PFSK-1 (cell line): ENCODE measurements at regions not wholly inside any gene's neighbourhood (a gene's known extent, or its start where the extent isn't known, plus 50 kb on each side); places are given as distances from the start of the nearest gene placed in this dataset.

Source experiments
- FOXP2 ChIP-seq: optimal IDR thresholded peaks from 2 replicates; pipeline ENCODE3; 2011; ENCODE audit warnings: borderline replicate concordance, control low read depth, inconsistent platforms; ENCODE audit not compliant: insufficient read depth; ENCODE audit errors: extremely low read length, extremely low read depth
- POLR2AphosphoS5 ChIP-seq: IDR thresholded peaks from 2 replicates; pipeline ENCODE4 v1.6.1; 2012; ENCODE audit warnings: low read depth, mild to moderate bottlenecking, control low read depth, low read length, moderate library complexity
- SIN3A ChIP-seq: IDR thresholded peaks from 2 replicates; pipeline ENCODE4 v1.6.1; 2012; ENCODE audit warnings: mild to moderate bottlenecking, low read length, moderate library complexity, borderline replicate concordance; ENCODE audit not compliant: insufficient read depth
- TAF1 ChIP-seq: IDR thresholded peaks from 2 replicates; pipeline ENCODE4 v1.6.1; 2012; ENCODE audit warnings: low read length, control low read depth, borderline replicate concordance; ENCODE audit not compliant: insufficient read depth
- TF ChIP-seq, protein P1 (sequence below), 2 experiments: IDR thresholded peaks; 2 replicates each; pipeline versions ENCODE4 v1.6.1 to v1.8.0; 2011 to 2012; ENCODE audit warnings: low read depth in 2 of 2, low read length in 2 of 2, control low read depth in 1 of 2, inconsistent platforms in 1 of 2, mild to moderate bottlenecking in 1 of 2, moderate library complexity in 1 of 2; ENCODE audit not compliant: insufficient read depth in 1 of 2

DNA sequence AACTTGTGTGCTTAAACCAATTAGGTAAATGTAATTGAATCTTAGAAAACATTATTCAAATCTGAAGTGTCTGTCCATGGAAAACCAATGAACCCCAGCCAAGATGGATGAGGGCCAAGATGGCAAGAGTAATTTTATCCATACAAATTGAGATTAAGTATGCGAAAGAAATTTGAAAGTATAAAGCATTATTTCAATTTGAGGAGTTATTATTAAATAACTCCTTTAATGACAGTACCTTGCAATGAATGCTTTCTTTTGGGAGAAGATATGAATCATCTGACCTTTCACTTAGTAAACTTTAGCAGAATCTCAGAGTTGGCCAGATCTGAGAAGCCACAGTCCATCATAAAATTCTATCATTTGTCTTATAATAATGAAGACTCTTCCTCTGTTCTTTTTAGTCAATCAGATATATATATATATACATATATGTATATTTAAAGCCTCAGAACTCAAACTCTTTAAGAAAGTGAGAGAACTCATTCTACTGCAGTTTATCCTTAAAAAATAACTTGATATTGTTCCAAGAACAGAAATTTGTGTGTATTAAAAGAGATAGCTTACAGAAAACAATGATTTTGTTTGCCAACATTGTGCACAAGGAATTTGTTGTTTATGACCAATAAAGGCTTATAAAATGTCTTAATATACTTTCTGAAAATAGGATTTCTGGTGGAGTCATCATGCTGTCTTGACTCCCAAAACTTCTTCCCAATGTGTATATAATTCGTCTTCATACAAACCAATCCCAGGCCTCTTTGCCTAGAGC is 434.8 kb upstream of the THBS1 start:
- no peak for TF ChIP-seq FOXP2

DNA sequence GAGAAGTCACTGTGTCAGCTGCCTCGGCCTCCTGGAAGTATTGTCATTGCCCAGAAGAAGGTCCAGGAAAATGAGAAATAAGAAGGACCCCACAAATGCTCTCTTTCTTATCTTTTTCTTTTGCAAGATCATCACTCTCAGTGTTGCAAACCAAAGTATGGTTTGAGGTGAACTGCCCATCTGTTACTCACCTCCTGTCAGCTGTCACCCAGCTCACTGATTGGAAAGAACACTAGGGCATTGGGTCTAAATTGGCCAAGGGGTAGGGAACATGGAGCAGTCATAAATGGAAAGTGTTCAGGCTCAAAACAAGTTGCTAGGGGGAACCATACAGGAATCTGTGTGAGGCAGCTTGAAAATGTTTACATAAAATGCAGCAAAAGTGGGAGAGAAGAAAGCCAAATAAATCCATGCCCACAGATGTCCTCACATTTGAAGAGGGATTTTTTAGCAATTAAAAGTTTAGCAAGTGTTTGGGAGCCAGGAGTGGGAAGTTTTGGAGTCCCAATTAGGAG is 431.2 kb upstream of the THBS1 start:
- TF ChIP-seq, protein P1, sequence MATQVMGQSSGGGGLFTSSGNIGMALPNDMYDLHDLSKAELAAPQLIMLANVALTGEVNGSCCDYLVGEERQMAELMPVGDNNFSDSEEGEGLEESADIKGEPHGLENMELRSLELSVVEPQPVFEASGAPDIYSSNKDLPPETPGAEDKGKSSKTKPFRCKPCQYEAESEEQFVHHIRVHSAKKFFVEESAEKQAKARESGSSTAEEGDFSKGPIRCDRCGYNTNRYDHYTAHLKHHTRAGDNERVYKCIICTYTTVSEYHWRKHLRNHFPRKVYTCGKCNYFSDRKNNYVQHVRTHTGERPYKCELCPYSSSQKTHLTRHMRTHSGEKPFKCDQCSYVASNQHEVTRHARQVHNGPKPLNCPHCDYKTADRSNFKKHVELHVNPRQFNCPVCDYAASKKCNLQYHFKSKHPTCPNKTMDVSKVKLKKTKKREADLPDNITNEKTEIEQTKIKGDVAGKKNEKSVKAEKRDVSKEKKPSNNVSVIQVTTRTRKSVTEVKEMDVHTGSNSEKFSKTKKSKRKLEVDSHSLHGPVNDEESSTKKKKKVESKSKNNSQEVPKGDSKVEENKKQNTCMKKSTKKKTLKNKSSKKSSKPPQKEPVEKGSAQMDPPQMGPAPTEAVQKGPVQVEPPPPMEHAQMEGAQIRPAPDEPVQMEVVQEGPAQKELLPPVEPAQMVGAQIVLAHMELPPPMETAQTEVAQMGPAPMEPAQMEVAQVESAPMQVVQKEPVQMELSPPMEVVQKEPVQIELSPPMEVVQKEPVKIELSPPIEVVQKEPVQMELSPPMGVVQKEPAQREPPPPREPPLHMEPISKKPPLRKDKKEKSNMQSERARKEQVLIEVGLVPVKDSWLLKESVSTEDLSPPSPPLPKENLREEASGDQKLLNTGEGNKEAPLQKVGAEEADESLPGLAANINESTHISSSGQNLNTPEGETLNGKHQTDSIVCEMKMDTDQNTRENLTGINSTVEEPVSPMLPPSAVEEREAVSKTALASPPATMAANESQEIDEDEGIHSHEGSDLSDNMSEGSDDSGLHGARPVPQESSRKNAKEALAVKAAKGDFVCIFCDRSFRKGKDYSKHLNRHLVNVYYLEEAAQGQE (IDR thresholded peaks at IDR 0.05; ENCODE audit: insufficient read depth in 1 of 2, low read depth in 2 of 2, low read length in 2 of 2) = no peak
- TF ChIP-seq FOXP2 (no peak), POLR2AphosphoS5 (no peak), SIN3A (no peak), TAF1 (no peak)

DNA sequence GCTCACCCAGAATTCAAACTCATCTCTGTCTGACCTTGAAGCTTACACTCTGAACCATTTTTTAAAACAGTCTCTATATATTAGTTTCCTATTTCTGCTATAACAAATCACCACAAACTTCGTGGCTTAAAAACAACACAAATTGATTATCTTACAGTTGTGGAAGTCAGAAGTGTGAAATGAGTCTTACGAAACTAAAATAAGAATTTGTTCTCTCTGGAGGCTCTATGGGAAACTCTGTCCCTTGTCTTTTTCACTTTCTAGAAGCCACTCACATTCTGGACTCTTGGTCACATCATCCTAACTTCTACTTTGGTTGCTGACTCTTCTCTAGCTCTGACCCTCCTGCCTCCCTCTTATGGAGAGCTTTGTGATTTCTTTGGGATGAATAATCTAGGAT is 429.3 kb upstream of the THBS1 start:
- TF ChIP-seq, protein P1 (IDR thresholded peaks at IDR 0.05; ENCODE audit: insufficient read depth in 1 of 2, low read depth in 2 of 2, low read length in 2 of 2) = no peak
- TF ChIP-seq POLR2AphosphoS5 (no peak), FOXP2 (no peak)

DNA sequence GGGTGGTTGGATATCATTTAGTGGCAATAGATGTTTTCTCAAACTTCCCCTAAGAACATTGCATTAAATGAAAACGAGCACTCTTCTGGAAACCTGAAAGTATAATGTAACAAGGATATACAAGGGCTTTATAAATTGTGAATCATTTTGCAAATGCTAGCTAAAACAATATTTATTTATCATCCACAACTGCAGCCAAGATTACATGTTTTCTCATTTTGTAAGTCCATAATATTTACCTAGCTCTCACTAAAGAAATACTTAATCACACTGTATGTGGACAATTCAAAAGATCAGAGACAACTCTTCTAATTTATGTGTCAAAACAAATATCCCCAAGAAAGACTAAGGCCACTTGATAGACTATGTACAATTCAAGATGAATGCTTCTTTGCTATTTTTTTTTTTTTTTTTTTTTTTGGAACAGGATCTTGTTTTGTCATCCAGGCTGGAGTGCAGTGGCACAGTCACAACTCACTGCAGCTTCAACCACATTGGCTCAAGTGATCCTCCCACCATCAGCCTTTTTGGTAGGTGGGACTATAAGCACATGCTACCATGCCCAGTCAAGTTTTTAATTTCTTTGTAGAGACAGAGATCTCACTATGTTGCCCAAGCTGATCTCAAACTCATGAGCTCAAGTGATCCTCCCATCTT is 427.7 kb upstream of the THBS1 start:
- TF ChIP-seq SIN3A (no peak), TAF1 (no peak), FOXP2 (no peak), POLR2AphosphoS5 (no peak)
- TF ChIP-seq, protein P1 (IDR thresholded peaks at IDR 0.05; ENCODE audit: insufficient read depth in 1 of 2, low read depth in 2 of 2, low read length in 2 of 2) = no peak

DNA sequence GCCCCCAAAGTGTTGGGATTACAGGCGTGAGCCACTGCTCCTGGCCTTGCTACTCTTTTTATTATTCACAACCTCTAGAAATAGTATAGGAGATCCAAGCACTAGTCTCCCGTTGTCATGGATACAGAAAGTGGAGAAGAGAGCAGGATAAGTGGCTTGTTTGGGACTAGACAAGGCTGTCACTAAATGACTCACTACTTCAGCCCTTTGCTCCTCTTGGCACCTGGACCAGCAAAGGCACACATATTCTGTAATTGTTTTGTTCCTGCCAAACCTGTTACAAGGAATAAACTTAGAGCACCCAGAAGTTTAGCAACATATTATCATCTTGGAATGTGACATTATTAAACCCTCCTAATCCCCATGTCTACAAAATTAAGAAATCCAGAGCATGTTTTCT is 427.2 kb upstream of the THBS1 start:
- TF ChIP-seq TAF1 (no peak), FOXP2 (no peak), POLR2AphosphoS5 (no peak), SIN3A (no peak)
- TF ChIP-seq, protein P1 (IDR thresholded peaks at IDR 0.05; ENCODE audit: insufficient read depth in 1 of 2, low read depth in 2 of 2, low read length in 2 of 2) = no peak
